GM12878 (cell line): ENCODE measurements at regions not wholly inside any gene's neighbourhood (a gene's known extent, or its start where the extent isn't known, plus 50 kb on each side); places are given as distances from the start of the nearest gene placed in this dataset.

Experiments used
- ATAC-seq: fragments of 200-7000 bp; cut with Tn5 transposase; 3 replicates; pipeline ENCODE4 v1.9.1; 2020; ENCODE audit warnings: mild to moderate bottlenecking, moderate library complexity
- BruUV-seq: library from RNA; stranded (reverse); fragments of 400-500 nt; replicated peaks from 2 replicates; lab custom pipeline; 2021; lab: Mats Ljungman, UMichigan
- CTCF ChIA-PET: fragments of 300-600 bp; sonication (Branson Sonifier 250); formaldehyde crosslinking; extraction: SDS; loops from one replicate; lab custom pipeline; 2021; ENCODE audit warnings: inconsistent platforms; lab: Yijun Ruan, JAX
- POLR2A ChIA-PET: fragments of 350-600 bp; formaldehyde crosslinking; extraction: SDS; loops from one replicate; lab custom pipeline; 2021; ENCODE audit warnings: inconsistent platforms; lab: Charles Lee
- RAD21 ChIA-PET: fragments of 300-600 bp; sonication (Branson Sonifier 250); formaldehyde crosslinking; loops from one replicate; lab custom pipeline; 2023; ENCODE audit warnings: antibody characterized with exemption; ENCODE audit not compliant: unreplicated experiment; lab: Charles Lee
- SMC1A ChIA-PET: fragments of 300-600 bp; sonication (Branson Sonifier 250); formaldehyde crosslinking; loops from one replicate; lab custom pipeline; 2023; ENCODE audit not compliant: unreplicated experiment, uncharacterized antibody; lab: Charles Lee
- DNase-seq: peaks from one replicate; pipeline ENCODE4 v3.0.0-alpha.2; 2011; ENCODE audit warnings: low read depth, low spot score
- FAIRE-seq: peaks from 3 replicates; lab custom pipeline; 2011; peaks lifted over from hg19 to GRCh38; lab: Jason Lieb, UNC
- H2AFZ ChIP-seq: 2 replicates; pipeline ENCODE4 v1.6.0; 2011; ENCODE audit warnings: low read depth, low read length, control low read depth; ENCODE audit not compliant: control insufficient read depth
- H3K27ac ChIP-seq: 2 replicates; pipeline ENCODE4 v1.5.1; 2011; ENCODE audit warnings: control low read depth; ENCODE audit not compliant: control insufficient read depth, insufficient read depth
- H3K27me3 ChIP-seq, 2 experiments: replicated peaks in 1 of 2; 2 replicates each; pipeline versions ENCODE4 v1.6.0 to v1.6.1; 2011; ENCODE audit warnings: low read length in 1 of 2; ENCODE audit not compliant: control insufficient read depth in 2 of 2, insufficient read depth in 2 of 2
- H3K36me3 ChIP-seq, 2 experiments: 2 replicates each; pipeline ENCODE4 v1.5.1; 2011; ENCODE audit warnings: low read length in 1 of 2; ENCODE audit not compliant: control insufficient read depth in 2 of 2, insufficient read depth in 2 of 2
- H3K4me1 ChIP-seq: 2 replicates; pipeline ENCODE4 v1.6.1; 2011; ENCODE audit warnings: mild to moderate bottlenecking, low read length, moderate library complexity, mixed read lengths; ENCODE audit not compliant: control insufficient read depth, insufficient read depth
- H3K4me2 ChIP-seq: 2 replicates; pipeline ENCODE4 v1.6.0; 2011; ENCODE audit warnings: control low read depth; ENCODE audit not compliant: control insufficient read depth, insufficient read depth
- H3K4me3 ChIP-seq: fragments of 200-600 bp; sonication (generic); 2 replicates; pipeline ENCODE4 v1.5.1; 2016
- H3K79me2 ChIP-seq: 2 replicates; pipeline ENCODE4 v1.6.0; 2011; ENCODE audit warnings: low read length; ENCODE audit not compliant: control insufficient read depth, insufficient read depth
- H3K9ac ChIP-seq: 2 replicates; pipeline ENCODE4 v1.8.0; 2011; ENCODE audit warnings: low read length, control low read depth, mixed read lengths; ENCODE audit not compliant: control insufficient read depth, insufficient read depth
- H3K9me3 ChIP-seq: replicated peaks from 3 replicates; pipeline ENCODE4 v1.5.1; 2011; ENCODE audit warnings: mild to moderate bottlenecking, low read length; ENCODE audit not compliant: control insufficient read depth, insufficient read depth
- H4K20me1 ChIP-seq: 2 replicates; pipeline ENCODE4 v1.6.0; 2011; ENCODE audit not compliant: control insufficient read depth, insufficient read depth
- CTCF ChIP-seq, 3 experiments: IDR thresholded peaks in 2 of 3; conservative IDR thresholded peaks in 1 of 3; 2 replicates each; pipeline ENCODE4 v1.5.1; 2011; ENCODE audit warnings: low read depth in 3 of 3, low read length in 3 of 3, mild to moderate bottlenecking in 3 of 3, control low read depth in 2 of 3, moderate library complexity in 2 of 3, inconsistent platforms in 1 of 3, mixed read lengths in 1 of 3; ENCODE audit not compliant: control insufficient read depth in 2 of 3, insufficient read depth in 1 of 3; ENCODE audit errors: extremely low read depth in 1 of 3
- IKZF2 ChIP-seq, 2 experiments: fragments of 450-650 bp; IDR thresholded peaks; 2 replicates each; pipeline ENCODE4 v1.6.1; 2017; ENCODE audit warnings: mild to moderate bottlenecking in 2 of 2, moderate library complexity in 2 of 2
- IRF4 ChIP-seq: IDR thresholded peaks from 2 replicates; pipeline ENCODE4 v1.6.1; 2011; ENCODE audit warnings: low read depth, low read length
- NFYA ChIP-seq: IDR thresholded peaks from 2 replicates; pipeline ENCODE4 v1.6.1; 2011; ENCODE audit warnings: low read depth, mild to moderate bottlenecking, low read length, improper control_type of control experiment, borderline replicate concordance
- PKNOX1 ChIP-seq: fragments of 450-650 bp; IDR thresholded peaks from 2 replicates; pipeline ENCODE4 v1.6.1; 2016; ENCODE audit warnings: mild to moderate bottlenecking
- TCF12 ChIP-seq: IDR thresholded peaks from 2 replicates; pipeline ENCODE4 v1.6.1; 2011; ENCODE audit warnings: low read depth, mild to moderate bottlenecking, low read length
- ZNF274 ChIP-seq: IDR thresholded peaks from one replicate; pipeline ENCODE4 v1.8.0; 2011; ENCODE audit not compliant: insufficient read length, insufficient read depth
- WGBS: methylation state at CpG from one replicate; pipeline ENCODE4 v1.1.6; 2016; ENCODE audit warnings: low lambda C conversion rate; ENCODE audit not compliant: insufficient replicate concordance, insufficient coverage; ENCODE audit errors: missing lambda C conversion rate; 5-methylcytosine and 5-hydroxymethylcytosine counted together
- in situ Hi-C: fragments of 300-500 bp; cut with MboI; formaldehyde crosslinking; loops from 9 replicates; pipeline ENCODE4 v1.14.3; 2018; ENCODE audit warnings: mixed read lengths
- intact Hi-C: fragments of 100-400 bp; cut with micrococcal nuclease; formaldehyde crosslinking; loops from one replicate; pipeline ENCODE4 v1.14.2; 2022; ENCODE audit not compliant: unreplicated experiment

GRCh38 chr1:157357111-157357510 lies 195.2 kb downstream of the FCRL5 start:
- no peaks in the 10 kb centered on the region for H4K20me1 ChIP-seq
- no peak for ATAC-seq
- ChIA-PET POLR2A (no interaction called here), RAD21 (interaction anchor here (1.0 to 1.6 kb wide), 2 partner anchors 43 to 148 kb away, joined by 3 to 4 read pairs; no protein-coding TSS in a partner anchor), CTCF (interaction anchor here (0.9 to 3.2 kb wide), 6 partner anchors 14 to 195 kb away, joined by 3 to 15 read pairs (median 4); no protein-coding TSS in a partner anchor), SMC1A (interaction anchor here (0.9 to 1.5 kb wide), 2 partner anchors 139 to 334 kb away, joined by 3 read pairs; no protein-coding TSS in a partner anchor)
- H3K4me2 ChIP-seq, result no peak overlapping the region
- no TSS peak for BruUV-seq
- FAIRE-seq, result no peak
- H3K4me1 ChIP-seq, result no peaks in the 10 kb centered on the region
- no peaks in the 10 kb centered on the region for H3K79me2 ChIP-seq
- WGBS, result 81% methylated on average over 5 of the region's 5 CpGs
- H3K36me3 ChIP-seq, result no peaks in the 10 kb centered on the region
- no peak for DNase-seq
- H2AFZ ChIP-seq, result no peak overlapping the region
- no peak for TF ChIP-seq NFYA
- TF ChIP-seq IRF4, result no peak
- TF ChIP-seq IKZF2 (IDR thresholded peaks at IDR 0.05), result no peak
- TF ChIP-seq ZNF274, result no peak
- TF ChIP-seq CTCF (IDR thresholded peaks at IDR 0.05 in 2 of 3, conservative IDR thresholded peaks at IDR 0.05 in 1 of 3; ENCODE audit: control insufficient read depth in 2 of 3, extremely low read depth in 1 of 3, insufficient read depth in 1 of 3, low read depth in 3 of 3, low read length in 3 of 3), result no peak
- TF ChIP-seq PKNOX1, result no peak
- no peak for TF ChIP-seq TCF12
- no peak overlapping the region for H3K9ac ChIP-seq
- in situ Hi-C loops, result no loop called here
- intact Hi-C loops, result no loop called here
- no peak overlapping the region for H3K27ac ChIP-seq
- no peaks in the 10 kb centered on the region for H3K9me3 ChIP-seq
- H3K4me3 ChIP-seq, result no peak overlapping the region
- no peaks in the 10 kb centered on the region for H3K27me3 ChIP-seq
